ENCODE measurements at regions not wholly inside any gene's neighbourhood (a gene's known extent, or its start where the extent isn't known, plus 50 kb on each side); places are given as distances from the start of the nearest gene placed in this dataset.

DNA sequence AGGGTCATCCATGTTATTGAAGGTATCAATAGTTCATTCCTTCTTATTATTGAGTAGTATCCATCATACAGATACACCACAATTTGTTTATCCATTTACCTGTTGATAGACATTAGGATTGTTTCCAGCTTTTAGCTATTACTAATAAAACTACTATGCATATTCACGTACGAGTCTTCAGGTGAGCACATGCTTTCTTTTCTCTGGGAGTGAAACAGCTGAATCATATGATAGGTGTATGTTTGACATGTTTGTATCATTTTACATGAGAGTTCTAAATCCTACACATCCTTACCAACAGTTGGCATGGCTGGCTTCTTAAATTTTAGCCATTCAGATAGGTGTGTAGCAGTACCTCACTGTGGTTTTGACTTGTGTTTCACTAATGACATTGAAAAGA lies 556.6 kb upstream of the DIPK2B start:
- TF ChIP-seq POLR2A (IDR thresholded peaks at IDR 0.05): no peak
- TF ChIP-seq, protein P1, sequence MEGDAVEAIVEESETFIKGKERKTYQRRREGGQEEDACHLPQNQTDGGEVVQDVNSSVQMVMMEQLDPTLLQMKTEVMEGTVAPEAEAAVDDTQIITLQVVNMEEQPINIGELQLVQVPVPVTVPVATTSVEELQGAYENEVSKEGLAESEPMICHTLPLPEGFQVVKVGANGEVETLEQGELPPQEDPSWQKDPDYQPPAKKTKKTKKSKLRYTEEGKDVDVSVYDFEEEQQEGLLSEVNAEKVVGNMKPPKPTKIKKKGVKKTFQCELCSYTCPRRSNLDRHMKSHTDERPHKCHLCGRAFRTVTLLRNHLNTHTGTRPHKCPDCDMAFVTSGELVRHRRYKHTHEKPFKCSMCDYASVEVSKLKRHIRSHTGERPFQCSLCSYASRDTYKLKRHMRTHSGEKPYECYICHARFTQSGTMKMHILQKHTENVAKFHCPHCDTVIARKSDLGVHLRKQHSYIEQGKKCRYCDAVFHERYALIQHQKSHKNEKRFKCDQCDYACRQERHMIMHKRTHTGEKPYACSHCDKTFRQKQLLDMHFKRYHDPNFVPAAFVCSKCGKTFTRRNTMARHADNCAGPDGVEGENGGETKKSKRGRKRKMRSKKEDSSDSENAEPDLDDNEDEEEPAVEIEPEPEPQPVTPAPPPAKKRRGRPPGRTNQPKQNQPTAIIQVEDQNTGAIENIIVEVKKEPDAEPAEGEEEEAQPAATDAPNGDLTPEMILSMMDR (IDR thresholded peaks at IDR 0.05): no peak
